Subcutaneous abdominal adipose tissue (tissue), 5 donors: ENCODE measurements at regions not wholly inside any gene's neighbourhood (a gene's known extent, or its start where the extent isn't known, plus 50 kb on each side); places are given as distances from the start of the nearest gene placed in this dataset.

ENCODE experiments used
- H3K27ac ChIP-seq: one replicate; pipeline ENCODE4 v1.7.0; 2013; ENCODE audit warnings: low read depth, mild to moderate bottlenecking, inconsistent platforms, low read length, moderate library complexity
- H3K27me3 ChIP-seq, 5 donors: one replicate each; pipeline ENCODE4 v1.7.0; 2013; ENCODE audit warnings: low read length in 5 of 5, inconsistent platforms in 1 of 5; ENCODE audit not compliant: control insufficient read depth in 5 of 5, insufficient read depth in 4 of 5
- H3K36me3 ChIP-seq, 5 donors: one replicate each; pipeline ENCODE4 v1.7.0; 2013; ENCODE audit warnings: low read length in 5 of 5; ENCODE audit not compliant: control insufficient read depth in 5 of 5, insufficient read depth in 5 of 5
- H3K4me1 ChIP-seq, 5 donors: one replicate each; pipeline ENCODE4 v1.7.0; 2013; ENCODE audit warnings: low read length in 5 of 5, mild to moderate bottlenecking in 3 of 5, moderate library complexity in 1 of 5; ENCODE audit not compliant: control insufficient read depth in 5 of 5, insufficient read depth in 5 of 5
- H3K4me3 ChIP-seq, 5 donors: one replicate each; pipeline ENCODE4 v1.7.0; 2013; ENCODE audit warnings: low read length in 5 of 5, low read depth in 1 of 5
- H3K9ac ChIP-seq, 5 donors: one replicate each; pipeline ENCODE4 v1.7.0; 2013; ENCODE audit warnings: low read length in 5 of 5, mild to moderate bottlenecking in 4 of 5, moderate library complexity in 3 of 5
- H3K9me3 ChIP-seq, 5 donors: one replicate each; pipeline ENCODE4 v1.7.0; 2013; ENCODE audit warnings: low read length in 5 of 5; ENCODE audit not compliant: control insufficient read depth in 5 of 5
- donor health status: healthy.
- donor health status: healthy.
- donor health status: healthy.
- donor health status: healthy.
- donor health status: healthy.

DNA sequence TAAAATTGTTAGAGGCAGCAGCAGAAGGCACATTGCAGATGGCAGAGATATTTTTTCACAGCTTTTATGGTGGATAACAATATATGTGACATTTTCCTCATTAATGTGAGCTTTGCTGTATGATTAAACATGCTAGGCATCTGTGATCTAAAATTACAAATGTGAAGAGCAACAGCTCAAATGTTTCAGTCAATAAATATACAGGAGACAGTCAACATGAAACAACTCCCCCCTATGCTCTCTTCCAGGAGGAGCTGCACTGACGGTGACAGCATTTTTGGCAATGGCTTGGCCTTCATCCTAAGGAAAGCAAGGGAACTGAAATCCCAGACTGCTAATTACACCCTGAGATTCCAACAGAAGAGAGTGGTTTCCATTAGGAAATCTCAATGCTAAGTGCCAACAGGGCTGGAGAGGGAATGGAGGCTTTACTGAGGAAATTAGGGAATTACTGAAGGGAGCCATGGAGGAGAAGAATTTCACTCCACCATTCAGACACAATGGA lies 51.4 kb upstream of the GRB10 start:
- no peak overlapping the region for H3K9ac ChIP-seq
- peaks cover 0 to 2% (median 0%) of the 10 kb centered on the region in 5 donors for H3K27me3 ChIP-seq
- no peak overlapping the region for H3K27ac ChIP-seq
- H3K4me3 ChIP-seq: no peak overlapping the region
- H3K36me3 ChIP-seq: no peaks in the 10 kb centered on the region
- no peaks in the 10 kb centered on the region for H3K9me3 ChIP-seq
- peaks cover 0 to 6% (median 0%) of the 10 kb centered on the region in 5 donors for H3K4me1 ChIP-seq

DNA sequence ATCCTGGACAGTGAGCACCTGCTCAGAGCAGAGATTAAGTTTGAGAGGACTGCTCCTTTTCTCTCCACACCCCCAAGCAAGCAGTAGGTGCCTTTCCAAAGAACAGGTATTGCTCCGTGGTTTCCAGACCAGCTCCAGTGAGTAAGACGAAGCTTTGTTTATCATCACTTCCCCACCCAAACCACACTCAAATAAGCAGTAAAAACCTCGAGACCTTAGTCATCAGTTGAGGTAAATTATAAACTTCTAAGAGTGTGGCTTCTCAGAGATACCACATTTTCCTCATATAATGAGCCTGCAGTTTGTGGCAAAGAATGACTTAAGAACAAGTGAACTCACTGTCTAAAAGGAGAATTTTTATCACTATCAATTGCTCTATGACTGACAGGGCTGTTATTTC lies 50.0 kb upstream of the GRB10 start:
- no peak overlapping the region for H3K4me3 ChIP-seq
- H3K27ac ChIP-seq: no peak overlapping the region
- H3K36me3 ChIP-seq: no peaks in the 10 kb centered on the region
- peaks cover 0 to 2% (median 0%) of the 10 kb centered on the region in 5 donors for H3K27me3 ChIP-seq
- H3K9ac ChIP-seq: no peak overlapping the region
- H3K9me3 ChIP-seq: no peaks in the 10 kb centered on the region
- no peaks in the 10 kb centered on the region for H3K4me1 ChIP-seq
